Thoracic aorta (tissue), 2 donors: ENCODE measurements at regions not wholly inside any gene's neighbourhood (a gene's known extent, or its start where the extent isn't known, plus 50 kb on each side); places are given as distances from the start of the nearest gene placed in this dataset.

Experiments used
- ATAC-seq: fragments of 150-250 bp; one replicate; pipeline ENCODE4 v1.8.0; 2017; ENCODE audit warnings: low read depth; ENCODE audit not compliant: insufficient number of reproducible peaks, low FRiP score
- DNase-seq: peaks from one replicate; pipeline ENCODE4 v3.0.0-alpha.2; 2020; ENCODE audit warnings: low spot score
- H3K27ac ChIP-seq, 2 donors: fragments of 200-600 bp; sonication (generic); 1 replicate in 1 of 2; 2 replicates in 1 of 2; pipeline ENCODE4 v1.5.1; 2016; ENCODE audit warnings: mild to moderate bottlenecking in 2 of 2, moderate library complexity in 2 of 2
- H3K27me3 ChIP-seq: fragments of 200-600 bp; sonication (generic); replicated peaks from 2 replicates; pipeline ENCODE4 v1.6.0; 2016; ENCODE audit warnings: mild to moderate bottlenecking; ENCODE audit not compliant: insufficient read depth
- H3K36me3 ChIP-seq: fragments of 200-600 bp; sonication (generic); one replicate; pipeline ENCODE4 v1.5.1; 2016
- H3K4me1 ChIP-seq, 2 donors: fragments of 200-600 bp; sonication (generic); 1 replicate in 1 of 2; 2 replicates in 1 of 2; pipeline versions ENCODE4 v1.5.1 to v1.6.0; 2016; ENCODE audit warnings: low read depth in 2 of 2, mild to moderate bottlenecking in 1 of 2; ENCODE audit not compliant: control insufficient read depth in 1 of 2
- H3K4me3 ChIP-seq: fragments of 200-600 bp; sonication (generic); 2 replicates; pipeline ENCODE4 v1.5.1; 2016; ENCODE audit warnings: mild to moderate bottlenecking
- H3K9me3 ChIP-seq: fragments of 200-600 bp; sonication (generic); 2 replicates; pipeline ENCODE4 v1.5.1; 2016
- TF ChIP-seq, protein P1 (sequence below): fragments of 200-600 bp; sonication (generic); IDR thresholded peaks from one replicate; pipeline ENCODE4 v1.5.1; 2019; ENCODE audit warnings: antibody characterized with exemption

DNA sequence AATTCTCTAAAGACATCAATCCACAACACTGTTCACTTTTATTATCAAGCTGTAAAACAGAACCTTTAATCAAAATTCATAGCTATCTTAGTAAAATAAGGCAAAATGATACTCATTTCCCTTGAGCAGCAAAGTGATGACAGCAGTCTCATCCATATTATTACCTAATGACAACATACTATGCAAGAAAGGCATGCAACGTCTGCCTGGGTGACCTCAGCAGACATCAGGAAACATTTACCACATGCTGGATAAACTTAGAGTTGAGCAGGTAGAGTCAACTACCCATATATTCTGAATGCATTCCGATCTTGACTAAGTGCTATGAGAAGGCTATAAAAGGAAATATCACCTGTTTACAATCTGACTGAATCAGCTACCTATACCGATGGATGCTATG lies 145.1 kb downstream of the SIPA1L2 start:
- no peaks in the 10 kb centered on the region for H3K9me3 ChIP-seq
- ATAC-seq (no peak), DNase-seq (no peak)
- TF ChIP-seq, protein P1, sequence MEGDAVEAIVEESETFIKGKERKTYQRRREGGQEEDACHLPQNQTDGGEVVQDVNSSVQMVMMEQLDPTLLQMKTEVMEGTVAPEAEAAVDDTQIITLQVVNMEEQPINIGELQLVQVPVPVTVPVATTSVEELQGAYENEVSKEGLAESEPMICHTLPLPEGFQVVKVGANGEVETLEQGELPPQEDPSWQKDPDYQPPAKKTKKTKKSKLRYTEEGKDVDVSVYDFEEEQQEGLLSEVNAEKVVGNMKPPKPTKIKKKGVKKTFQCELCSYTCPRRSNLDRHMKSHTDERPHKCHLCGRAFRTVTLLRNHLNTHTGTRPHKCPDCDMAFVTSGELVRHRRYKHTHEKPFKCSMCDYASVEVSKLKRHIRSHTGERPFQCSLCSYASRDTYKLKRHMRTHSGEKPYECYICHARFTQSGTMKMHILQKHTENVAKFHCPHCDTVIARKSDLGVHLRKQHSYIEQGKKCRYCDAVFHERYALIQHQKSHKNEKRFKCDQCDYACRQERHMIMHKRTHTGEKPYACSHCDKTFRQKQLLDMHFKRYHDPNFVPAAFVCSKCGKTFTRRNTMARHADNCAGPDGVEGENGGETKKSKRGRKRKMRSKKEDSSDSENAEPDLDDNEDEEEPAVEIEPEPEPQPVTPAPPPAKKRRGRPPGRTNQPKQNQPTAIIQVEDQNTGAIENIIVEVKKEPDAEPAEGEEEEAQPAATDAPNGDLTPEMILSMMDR, result no peak
- H3K4me1 ChIP-seq, result peaks cover 0 to 14% of the 10 kb centered on the region in 2 donors
- no peaks in the 10 kb centered on the region for H3K36me3 ChIP-seq
- H3K27ac ChIP-seq, result no peak overlapping the region
- no peaks in the 10 kb centered on the region for H3K27me3 ChIP-seq
- no peak overlapping the region for H3K4me3 ChIP-seq

DNA sequence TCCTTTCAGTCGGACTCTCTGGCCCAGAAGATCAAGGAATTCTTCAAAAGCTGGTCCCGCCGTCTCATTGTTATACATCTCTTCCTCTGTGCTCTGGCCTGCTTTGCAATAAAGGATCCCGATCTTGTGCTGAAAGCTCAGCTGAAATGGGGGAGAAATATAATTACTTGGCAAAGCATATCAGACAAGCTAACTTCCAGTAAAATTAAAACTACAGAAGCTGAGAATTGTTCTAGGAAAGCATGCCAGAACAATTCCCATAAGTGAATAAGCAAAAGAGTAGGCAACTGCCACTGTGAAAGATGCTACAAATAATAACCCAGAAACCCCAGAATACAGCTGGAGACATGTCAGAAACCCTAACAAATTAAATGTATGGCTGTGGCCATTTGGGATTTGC lies 146.1 kb downstream of the SIPA1L2 start:
- Histone ChIP-seq H3K36me3 (no peaks in the 10 kb centered on the region), H3K27ac (no peak overlapping the region), H3K4me1 (peaks cover 0 to 14% of the 10 kb centered on the region in 2 donors), H3K4me3 (no peak overlapping the region), H3K9me3 (no peaks in the 10 kb centered on the region), H3K27me3 (no peaks in the 10 kb centered on the region)
- ATAC-seq, result no peak
- TF ChIP-seq, protein P1, result no peak
- no peak for DNase-seq

DNA sequence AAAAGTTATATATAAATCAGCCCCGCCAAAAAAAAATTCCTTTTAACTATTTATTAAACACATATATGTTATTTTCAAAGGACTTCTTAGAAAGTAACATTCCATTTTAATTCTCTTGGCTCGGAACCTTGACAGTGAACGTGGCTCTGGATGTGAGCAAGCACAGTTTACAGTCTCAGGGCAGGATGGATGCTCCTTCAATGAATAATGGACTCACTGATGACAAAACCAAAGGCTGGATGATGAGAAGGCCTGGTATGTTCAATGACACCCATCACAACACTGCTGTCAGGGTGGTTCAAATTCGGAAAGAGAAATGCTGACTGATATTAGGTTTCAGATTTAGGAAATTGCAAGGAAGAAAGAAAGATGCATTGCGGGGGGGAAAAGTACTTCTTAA lies 148.8 kb downstream of the SIPA1L2 start:
- H3K4me1 ChIP-seq, result peaks cover 0 to 3% of the 10 kb centered on the region in 2 donors
- no peak overlapping the region for H3K4me3 ChIP-seq
- DNase-seq, result no peak
- H3K27ac ChIP-seq, result no peak overlapping the region
- TF ChIP-seq, protein P1, result no peak
- H3K36me3 ChIP-seq, result no peaks in the 10 kb centered on the region
- H3K9me3 ChIP-seq, result no peaks in the 10 kb centered on the region
- no peak for ATAC-seq
- no peaks in the 10 kb centered on the region for H3K27me3 ChIP-seq

DNA sequence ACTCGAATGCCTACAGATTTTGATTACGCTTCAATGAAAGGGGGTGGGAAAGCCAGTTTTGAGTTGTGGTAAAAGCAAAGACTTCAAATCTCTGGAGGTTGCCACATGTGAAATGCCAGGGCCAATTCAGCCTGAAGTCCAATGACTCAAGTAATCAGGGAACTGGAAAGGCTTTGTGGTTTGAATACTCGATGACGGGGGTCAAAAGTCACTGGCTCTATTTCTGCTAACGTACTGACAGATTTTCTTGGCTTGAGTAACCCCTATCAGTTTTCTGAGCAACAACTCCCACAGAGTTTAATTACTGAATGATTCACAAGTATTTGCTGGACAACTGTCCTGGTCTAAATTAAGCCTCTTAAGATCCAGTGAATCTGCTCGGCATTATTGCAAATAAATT lies 152.2 kb downstream of the SIPA1L2 start:
- Histone ChIP-seq H3K9me3 (no peaks in the 10 kb centered on the region), H3K4me1 (peaks cover 0 to 13% of the 10 kb centered on the region in 2 donors), H3K4me3 (no peak overlapping the region), H3K27me3 (no peaks in the 10 kb centered on the region), H3K36me3 (no peaks in the 10 kb centered on the region), H3K27ac (no peak overlapping the region)
- ATAC-seq, result peak; percentile 51
- no peak for DNase-seq
- TF ChIP-seq, protein P1, result no peak

DNA sequence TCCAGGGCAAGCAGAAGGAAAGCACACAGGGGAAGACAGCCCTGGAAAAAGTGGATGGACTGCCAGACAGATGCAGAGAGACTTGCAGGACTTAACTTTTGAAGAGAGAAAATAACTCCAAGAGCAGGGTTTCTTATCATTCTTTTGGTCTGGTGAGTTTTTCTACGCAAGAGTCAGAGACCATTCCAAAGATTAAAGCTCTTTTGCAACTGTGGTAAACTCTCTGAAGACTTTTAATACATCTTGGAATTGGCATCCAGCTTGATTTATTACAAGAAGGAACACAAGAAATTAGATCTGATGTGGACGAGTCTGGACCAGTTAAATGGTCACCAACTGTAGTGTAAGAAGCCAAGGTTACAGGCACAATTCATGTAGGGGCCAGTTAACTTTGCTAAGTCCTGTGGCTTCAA lies 153.4 kb downstream of the SIPA1L2 start:
- no peak overlapping the region for H3K27ac ChIP-seq

More for the DNA sequence above, 153.4 kb downstream of the SIPA1L2 start:
- ATAC-seq, result no peak
- TF ChIP-seq, protein P1, result no peak
- H3K4me3 ChIP-seq, result no peak overlapping the region
- H3K36me3 ChIP-seq, result no peaks in the 10 kb centered on the region
- no peaks in the 10 kb centered on the region for H3K9me3 ChIP-seq
- no peaks in the 10 kb centered on the region for H3K27me3 ChIP-seq
- peaks cover 0 to 17% of the 10 kb centered on the region in 2 donors for H3K4me1 ChIP-seq
- no peak for DNase-seq
